Skin of body (tissue), 1 donor: ENCODE measurements at regions not wholly inside any gene's neighbourhood (a gene's known extent, or its start where the extent isn't known, plus 50 kb on each side); places are given as distances from the start of the nearest gene placed in this dataset. TPM values are rescaled to one million over a fixed set of nuclear protein-coding genes. Genes with fewer than 3 reads are reported as not detected.

Experiments used
- small RNA-seq: library from RNA; depleted of rRNA; stranded (forward); fragments of <200 nt; gene quantifications from one replicate; pipeline ENCODE3, GENCODE V24; 2014; ENCODE audit warnings: low replicate concordance

Small RNAs in the stretch of these regions (small RNA-seq; reads per million reads assigned to genes)
- gene MIR4778 (not detected), gene RN7SL635P (not detected), gene VTRNA2-2P (not detected)
